Inflammatory macrophage treated with lipopolysaccharide for 4 hours (primary cell): ENCODE measurements at regions not wholly inside any gene's neighbourhood (a gene's known extent, or its start where the extent isn't known, plus 50 kb on each side); places are given as distances from the start of the nearest gene placed in this dataset.
"Not testable (repeated sequence)": the region's sequence is repeated elsewhere in the genome, so short reads cannot be mapped to it uniquely, and the experiment has no call there.

Experiments
- DNase-seq: peaks from one replicate; pipeline ENCODE4 v3.0.0-alpha.2; 2020

DNA sequence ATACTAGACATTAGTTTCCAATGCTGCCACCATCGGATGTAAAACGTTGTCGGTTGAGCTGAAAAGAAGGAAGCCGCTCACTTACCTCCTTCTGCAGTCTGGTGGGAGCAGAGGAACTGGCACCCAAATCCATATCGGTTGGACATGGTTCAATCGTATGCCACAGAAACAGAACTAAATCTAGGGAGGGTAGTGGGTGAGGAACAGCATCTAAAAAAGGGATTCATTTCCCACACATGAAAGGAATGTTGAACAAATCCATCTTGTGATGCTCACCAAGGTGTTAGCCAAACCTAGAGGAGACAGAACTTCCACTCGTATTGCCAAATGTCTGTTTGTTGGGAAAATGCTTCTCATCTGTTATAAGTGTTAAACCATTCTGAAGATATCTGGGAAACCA lies 532.7 kb downstream of the NLGN4X start:
- DNase-seq: no peak

DNA sequence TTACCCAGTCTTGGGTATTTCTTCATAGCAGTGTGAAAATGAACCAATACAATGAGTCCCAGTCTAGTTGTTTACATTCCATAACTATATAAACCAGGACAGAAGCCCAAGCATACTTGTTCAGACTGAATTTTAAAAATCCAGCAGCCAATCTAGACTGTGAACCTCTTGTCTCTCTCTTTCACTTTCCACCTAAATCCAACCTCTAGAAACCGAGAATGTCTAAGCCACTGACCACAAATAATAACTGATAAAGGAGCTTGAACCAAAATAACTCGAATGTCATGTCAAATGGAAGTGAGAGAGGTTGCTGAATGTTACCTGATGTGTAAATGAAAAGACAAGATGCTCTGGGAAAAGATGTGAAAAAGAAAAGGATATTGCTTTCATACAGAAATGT lies 544.7 kb downstream of the NLGN4X start:
- DNase-seq: no peak

DNA sequence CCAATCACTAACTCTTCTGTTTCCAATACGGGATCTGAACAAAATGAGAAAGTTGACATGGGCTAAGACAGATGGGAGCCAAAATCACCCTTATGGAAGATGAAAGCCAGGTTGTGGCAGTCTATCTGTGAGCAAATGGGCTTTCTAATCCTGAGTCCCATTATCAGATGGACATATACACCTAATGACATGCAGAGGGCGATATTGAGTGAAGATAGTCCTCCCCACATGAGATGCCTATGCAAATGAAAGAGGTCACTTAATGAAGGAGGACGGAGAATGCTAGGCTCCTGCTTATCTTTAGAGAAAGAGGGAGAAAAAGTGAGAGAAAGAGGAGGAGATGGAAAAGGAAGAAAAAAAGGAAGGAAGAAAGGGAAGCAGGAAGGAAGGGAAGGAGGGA lies 547.5 kb downstream of the NLGN4X start:
- peak; percentile 16 for DNase-seq

- DNase-seq: no peak
These were observed 554.6 kb downstream of the NLGN4X start for GRCh38 chrX:5674036-5674435.

DNA sequence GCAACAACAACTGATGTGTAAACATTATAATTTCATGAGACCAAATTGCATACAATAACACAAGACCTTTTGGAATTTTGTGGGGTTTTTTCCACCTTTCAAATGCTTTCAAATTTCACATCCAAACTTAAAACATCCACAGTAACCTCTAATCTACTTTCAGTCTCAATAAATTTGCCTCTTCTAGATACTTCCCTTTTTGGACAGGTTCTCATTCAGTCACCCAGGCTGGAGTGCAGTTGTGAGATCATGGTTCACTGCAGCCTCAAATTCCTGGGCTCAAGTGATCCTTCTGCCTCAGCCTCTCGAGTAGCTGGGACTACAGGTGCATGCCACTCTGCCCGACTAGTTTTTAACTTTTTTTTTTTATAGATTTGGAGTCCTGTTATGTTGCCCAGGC lies 556.6 kb downstream of the NLGN4X start:
- no peak for DNase-seq

DNA sequence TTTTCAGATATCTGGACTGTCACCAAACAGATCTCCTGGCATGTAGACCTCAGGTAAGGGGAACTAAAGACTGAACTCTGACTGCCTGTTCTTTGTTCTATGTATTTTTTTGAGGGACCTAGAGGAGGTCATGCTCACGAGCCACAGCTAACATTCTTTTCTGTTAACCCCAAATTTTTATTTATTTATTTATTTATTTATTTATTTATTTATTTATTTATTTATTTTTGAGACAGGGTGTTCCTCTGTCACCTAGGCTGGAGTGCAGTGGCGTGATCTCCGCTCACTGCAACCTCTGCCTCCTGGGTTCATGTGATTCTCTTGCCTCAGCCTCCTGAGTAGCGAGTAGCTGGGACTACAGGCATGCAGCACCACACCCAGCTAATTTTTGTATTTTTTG lies 562.0 kb downstream of the NLGN4X start:
- DNase-seq: not testable (repeated sequence)

DNA sequence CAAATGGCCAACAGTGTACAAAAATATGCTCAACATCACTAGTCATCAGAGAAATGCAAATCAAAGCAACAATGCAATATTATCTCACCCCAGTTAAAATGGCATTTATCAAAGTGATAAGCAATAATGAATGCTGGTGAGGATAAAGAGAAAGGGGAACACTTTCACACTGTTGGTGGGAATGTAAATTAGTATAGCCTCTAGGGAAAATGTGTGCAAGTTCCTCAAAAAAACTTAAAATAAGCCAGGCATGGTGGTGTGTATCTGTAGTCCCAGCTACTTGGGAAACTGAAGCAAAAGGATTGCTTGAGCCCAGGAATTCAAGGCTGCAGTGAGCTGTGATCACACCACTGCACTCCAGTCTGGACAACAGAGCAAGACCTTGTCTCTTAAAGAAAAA lies 572.1 kb downstream of the NLGN4X start:
- DNase-seq: no peak

DNA sequence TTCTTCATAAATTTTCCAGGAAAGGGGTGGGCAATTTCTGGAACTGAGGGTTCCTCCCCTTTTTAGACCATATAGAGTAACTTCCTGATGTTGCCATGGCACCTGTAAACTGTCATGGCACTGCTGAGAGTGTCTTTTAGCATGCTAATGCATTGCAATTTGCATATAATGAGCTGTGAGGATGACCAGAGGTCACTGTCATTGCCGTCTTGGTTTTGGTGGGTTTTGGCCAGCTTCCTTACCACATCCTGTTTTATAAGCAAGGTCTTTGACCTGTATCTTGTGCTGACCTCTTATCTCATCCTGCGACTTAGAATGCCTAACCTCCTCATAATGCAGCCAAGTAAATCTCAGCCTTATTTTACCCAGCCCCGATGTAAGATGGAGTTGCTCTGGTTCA lies 577.8 kb downstream of the NLGN4X start:
- no peak for DNase-seq

- no peak for DNase-seq
These were observed 579.6 kb downstream of the NLGN4X start for GRCh38 chrX:5648941-5649568.

DNA sequence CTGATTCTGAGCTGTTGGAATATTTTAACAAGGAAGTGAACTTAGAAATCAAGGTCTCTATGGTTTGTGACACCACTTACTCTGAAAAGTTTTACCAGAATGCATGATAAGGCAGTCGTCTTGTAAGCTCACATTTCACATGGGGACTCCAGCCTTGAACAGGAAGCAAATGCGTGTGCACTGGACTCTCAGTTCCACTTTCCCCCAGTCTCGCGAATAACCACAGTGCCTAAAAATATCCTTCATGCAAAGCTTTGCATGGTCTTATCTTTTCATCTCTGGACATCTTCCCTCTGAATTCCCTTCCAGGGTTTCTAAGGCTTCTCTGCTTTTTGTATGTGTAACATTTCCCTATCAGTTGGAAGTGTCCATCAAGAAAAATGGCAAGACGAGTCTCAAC lies 581.8 kb downstream of the NLGN4X start:
- DNase-seq: peak; percentile 1

DNA sequence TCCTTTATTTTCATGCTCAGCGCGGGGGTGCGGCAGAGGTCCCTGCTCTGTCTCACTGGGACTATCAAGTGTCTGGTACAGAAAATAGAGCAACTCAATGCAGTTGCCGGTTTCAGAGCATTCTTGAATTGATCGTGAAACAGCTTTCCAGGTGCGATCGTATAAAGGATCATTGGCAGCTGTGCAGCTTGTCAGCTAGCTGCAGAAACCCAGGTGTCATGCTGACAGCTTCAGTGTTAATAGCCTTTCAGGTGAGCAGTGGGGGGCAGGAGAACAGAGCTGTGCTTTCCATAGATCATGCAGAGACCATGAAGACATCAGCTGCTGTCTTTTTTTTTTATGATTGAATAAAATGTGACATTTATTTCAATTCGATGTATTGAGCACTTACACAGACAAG lies 583.9 kb downstream of the NLGN4X start:
- DNase-seq: no peak

GRCh38 chrX:5640071-5640470 lies 588.6 kb downstream of the NLGN4X start:
- DNase-seq: no peak

- no peak for DNase-seq
These were observed 590.1 kb downstream of the NLGN4X start for GRCh38 chrX:5638572-5638971.

GRCh38 chrX:5632887-5633286 lies 595.8 kb downstream of the NLGN4X start:
- no peak for DNase-seq

- no peak for DNase-seq
These were observed 596.5 kb downstream of the NLGN4X start for GRCh38 chrX:5632061-5632614.

DNA sequence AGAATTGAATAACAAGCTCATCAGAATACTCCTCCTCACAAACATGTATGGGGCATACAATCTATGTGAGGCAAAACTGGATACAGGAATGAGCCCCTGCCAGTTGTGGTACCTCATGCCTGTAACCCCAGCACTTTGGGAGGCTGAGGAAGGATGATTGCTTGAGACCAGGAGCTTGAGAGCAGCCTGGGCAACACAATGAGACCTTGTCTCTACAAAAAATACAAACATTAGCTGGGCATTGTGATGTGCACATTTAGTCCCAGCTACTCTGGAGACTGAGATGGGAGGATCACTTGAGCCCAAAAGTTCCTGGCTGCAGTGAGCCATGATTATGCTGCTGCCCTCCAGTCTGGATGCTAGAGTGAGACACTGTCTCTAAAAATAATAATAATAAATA lies 611.0 kb downstream of the NLGN4X start:
- DNase-seq: no peak

- no peak for DNase-seq
These were observed 633.1 kb downstream of the NLGN4X start for GRCh38 chrX:5595570-5595969.

GRCh38 chrX:5586726-5587125 lies 641.9 kb downstream of the NLGN4X start:
- DNase-seq: no peak

- DNase-seq: no peak
These were observed 653.3 kb downstream of the NLGN4X start for GRCh38 chrX:5575407-5575806.

GRCh38 chrX:5568934-5569333 lies 659.7 kb downstream of the NLGN4X start:
- no peak for DNase-seq

DNA sequence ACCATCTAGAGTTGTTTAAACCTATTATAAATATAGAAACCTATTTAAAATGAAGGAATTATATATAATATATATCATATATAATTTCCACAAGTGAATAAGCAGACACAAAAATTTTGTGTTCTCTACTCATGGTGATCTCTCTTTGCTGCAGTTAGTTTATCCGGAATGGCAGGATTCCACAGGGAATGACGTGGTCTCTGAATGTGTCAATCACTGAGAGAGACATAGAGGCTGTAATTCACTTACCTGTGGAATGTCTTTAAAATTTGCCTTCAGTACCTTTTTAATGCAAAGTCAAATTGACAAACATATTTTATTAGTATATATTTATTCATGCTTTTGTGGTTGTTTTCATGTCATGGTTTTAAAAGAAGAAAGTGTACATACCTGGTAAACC lies 669.3 kb downstream of the NLGN4X start:
- no peak for DNase-seq

DNA sequence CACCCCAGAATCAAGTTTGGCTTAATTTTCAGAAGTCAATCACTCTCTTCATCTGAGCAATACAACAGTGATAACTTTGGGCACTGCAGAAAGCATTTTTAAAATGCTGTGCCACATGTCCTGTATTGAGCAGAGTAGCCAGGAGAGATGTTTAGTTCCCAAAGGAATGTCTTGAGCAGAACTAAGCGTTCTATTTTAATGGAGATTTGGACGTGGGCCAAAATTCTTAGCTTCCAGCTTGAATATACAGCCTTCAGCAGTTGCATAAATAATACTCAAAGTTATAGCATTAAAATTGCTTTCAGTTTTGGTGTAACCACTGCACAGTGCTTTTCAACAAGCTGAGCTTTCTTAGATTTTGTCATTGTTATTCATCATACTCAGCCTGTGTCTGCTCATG lies 679.2 kb downstream of the NLGN4X start:
- DNase-seq: no peak

DNA sequence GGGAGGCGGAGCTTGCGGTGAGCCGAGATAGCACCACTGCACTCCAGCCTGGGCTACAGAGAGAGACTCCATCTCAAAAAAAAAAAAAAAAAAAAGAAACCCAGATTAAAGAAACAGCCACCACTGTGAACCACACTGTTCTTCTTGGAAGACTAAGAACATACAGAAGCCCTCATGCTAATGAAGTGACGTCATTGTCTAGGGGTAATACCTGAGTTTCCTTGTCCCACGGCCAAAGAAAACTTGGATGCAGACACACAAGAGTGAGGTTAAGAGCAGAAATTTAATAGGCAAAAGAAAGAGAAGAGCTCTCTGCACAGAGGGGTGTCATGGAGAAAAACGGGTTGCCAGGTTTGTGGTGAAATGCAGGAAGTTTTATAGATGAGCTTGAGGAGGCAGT lies 691.6 kb downstream of the NLGN4X start:
- no peak for DNase-seq

GRCh38 chrX:5536261-5536660 lies 692.4 kb downstream of the NLGN4X start:
- DNase-seq: no peak

- no peak for DNase-seq
These were observed 700.6 kb downstream of the NLGN4X start for GRCh38 chrX:5528057-5528456.
